Cardiac fibroblast (primary cell): ENCODE measurements at regions not wholly inside any gene's neighbourhood (a gene's known extent, or its start where the extent isn't known, plus 50 kb on each side); places are given as distances from the start of the nearest gene placed in this dataset.

ENCODE experiments used
- DNase-seq, 2 donors: peaks; one replicate each; pipeline versions ENCODE4 v3.0.0 to v3.0.0-alpha.2; 2010; ENCODE audit warnings: low read depth in 2 of 2
- H3K4me3 ChIP-seq, 2 donors: replicated peaks in 1 of 2; 1 replicate in 1 of 2; 2 replicates in 1 of 2; pipeline ENCODE4 v1.5.1; 2011; ENCODE audit warnings: low read depth in 2 of 2, low read length in 2 of 2, mild to moderate bottlenecking in 2 of 2, moderate library complexity in 1 of 2
- CTCF ChIP-seq: IDR thresholded peaks from one replicate; pipeline ENCODE4 v1.5.1; 2011; ENCODE audit warnings: low read depth, mild to moderate bottlenecking, low read length, inconsistent platforms

- TF ChIP-seq CTCF = no peak
- H3K4me3 ChIP-seq = no peak overlapping the region
- peak; percentile 16 to 43 for DNase-seq
Measured at GRCh38 chr13:65470781-65471180, 1759.4 kb downstream of the PCDH9 start.

GRCh38 chr13:65468628-65469027, 1761.5 kb downstream of the PCDH9 start:
- no peak overlapping the region for H3K4me3 ChIP-seq
- peak; percentile 27 to 50 for DNase-seq
- no peak for TF ChIP-seq CTCF

- no peak overlapping the region for H3K4me3 ChIP-seq
- no peak for TF ChIP-seq CTCF
- DNase-seq = peak; percentile 36 to 54
Measured at GRCh38 chr13:65461590-65461989, 1768.5 kb downstream of the PCDH9 start.

- no peak for DNase-seq
- no peak overlapping the region for H3K4me3 ChIP-seq
- TF ChIP-seq CTCF = no peak
Measured at GRCh38 chr13:65460136-65460535, 1770.0 kb downstream of the PCDH9 start.

GRCh38 chr13:65456150-65456912, 1773.8 kb downstream of the PCDH9 start:
- DNase-seq = no peak
- no peak overlapping the region for H3K4me3 ChIP-seq
- no peak for TF ChIP-seq CTCF

- no peak for TF ChIP-seq CTCF
- no peak for DNase-seq
Measured at GRCh38 chr13:65454403-65454802, 1775.7 kb downstream of the PCDH9 start.

GRCh38 chr13:65453982-65454381, 1776.2 kb downstream of the PCDH9 start:
- no peak for DNase-seq
- no peak for TF ChIP-seq CTCF
- no peak overlapping the region for H3K4me3 ChIP-seq

More at GRCh38 chr13:65454403-65454802, 1775.7 kb downstream of the PCDH9 start:
- no peak overlapping the region for H3K4me3 ChIP-seq
